ENCODE measurements at regions not wholly inside any gene's neighbourhood (a gene's known extent, or its start where the extent isn't known, plus 50 kb on each side); places are given as distances from the start of the nearest gene placed in this dataset.

DNA sequence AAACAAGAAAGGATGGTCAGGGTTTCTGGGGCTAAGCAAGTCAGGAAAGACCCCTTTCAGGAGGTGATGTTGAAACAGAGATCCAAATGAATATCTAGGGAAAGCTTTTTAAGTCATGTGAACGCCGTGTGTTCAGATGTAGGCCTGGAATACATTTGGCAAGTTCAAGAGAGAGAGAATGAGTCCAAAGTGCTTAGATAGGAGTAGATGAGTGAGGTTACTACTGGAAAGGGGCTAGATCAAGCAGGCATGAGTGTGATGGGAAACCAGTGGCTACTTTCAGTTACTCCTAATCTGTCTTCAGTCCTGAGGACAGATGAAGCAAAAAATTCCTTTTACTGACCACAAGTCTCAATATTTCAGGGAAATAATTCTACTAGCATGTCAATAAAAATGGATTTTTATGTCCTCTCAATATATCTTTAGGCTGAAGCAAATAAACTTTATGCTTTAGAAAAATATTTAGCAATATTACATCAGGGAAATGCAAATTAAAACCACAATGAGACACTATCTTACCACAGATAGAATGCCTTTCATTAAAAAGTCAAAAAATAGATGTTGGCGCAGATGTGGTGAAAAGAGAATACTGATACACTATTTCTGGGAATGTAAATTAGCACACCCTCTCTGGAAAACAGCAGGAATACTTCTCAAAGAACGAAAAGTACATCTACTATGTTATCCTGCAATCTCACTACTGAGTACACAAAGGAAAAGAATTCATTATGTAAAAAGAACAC, 1085.0 kb upstream of the TENM4 start:
- TF ChIP-seq, protein P1, sequence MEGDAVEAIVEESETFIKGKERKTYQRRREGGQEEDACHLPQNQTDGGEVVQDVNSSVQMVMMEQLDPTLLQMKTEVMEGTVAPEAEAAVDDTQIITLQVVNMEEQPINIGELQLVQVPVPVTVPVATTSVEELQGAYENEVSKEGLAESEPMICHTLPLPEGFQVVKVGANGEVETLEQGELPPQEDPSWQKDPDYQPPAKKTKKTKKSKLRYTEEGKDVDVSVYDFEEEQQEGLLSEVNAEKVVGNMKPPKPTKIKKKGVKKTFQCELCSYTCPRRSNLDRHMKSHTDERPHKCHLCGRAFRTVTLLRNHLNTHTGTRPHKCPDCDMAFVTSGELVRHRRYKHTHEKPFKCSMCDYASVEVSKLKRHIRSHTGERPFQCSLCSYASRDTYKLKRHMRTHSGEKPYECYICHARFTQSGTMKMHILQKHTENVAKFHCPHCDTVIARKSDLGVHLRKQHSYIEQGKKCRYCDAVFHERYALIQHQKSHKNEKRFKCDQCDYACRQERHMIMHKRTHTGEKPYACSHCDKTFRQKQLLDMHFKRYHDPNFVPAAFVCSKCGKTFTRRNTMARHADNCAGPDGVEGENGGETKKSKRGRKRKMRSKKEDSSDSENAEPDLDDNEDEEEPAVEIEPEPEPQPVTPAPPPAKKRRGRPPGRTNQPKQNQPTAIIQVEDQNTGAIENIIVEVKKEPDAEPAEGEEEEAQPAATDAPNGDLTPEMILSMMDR (IDR thresholded peaks at IDR 0.05) = no peak
- no peak for TF ChIP-seq ZFX (IDR thresholded peaks at IDR 0.05; ENCODE audit: borderline replicate concordance)
